GM19240 (cell line): ENCODE measurements at regions not wholly inside any gene's neighbourhood (a gene's known extent, or its start where the extent isn't known, plus 50 kb on each side); places are given as distances from the start of the nearest gene placed in this dataset.
"Not testable (repeated sequence)": the region's sequence is repeated elsewhere in the genome, so short reads cannot be mapped to it uniquely, and the experiment has no call there.

ENCODE experiments used
- DNase-seq: peaks from one replicate; pipeline ENCODE4 v3.0.0; 2011; ENCODE audit warnings: low spot score; ENCODE audit not compliant: insufficient read length

DNA sequence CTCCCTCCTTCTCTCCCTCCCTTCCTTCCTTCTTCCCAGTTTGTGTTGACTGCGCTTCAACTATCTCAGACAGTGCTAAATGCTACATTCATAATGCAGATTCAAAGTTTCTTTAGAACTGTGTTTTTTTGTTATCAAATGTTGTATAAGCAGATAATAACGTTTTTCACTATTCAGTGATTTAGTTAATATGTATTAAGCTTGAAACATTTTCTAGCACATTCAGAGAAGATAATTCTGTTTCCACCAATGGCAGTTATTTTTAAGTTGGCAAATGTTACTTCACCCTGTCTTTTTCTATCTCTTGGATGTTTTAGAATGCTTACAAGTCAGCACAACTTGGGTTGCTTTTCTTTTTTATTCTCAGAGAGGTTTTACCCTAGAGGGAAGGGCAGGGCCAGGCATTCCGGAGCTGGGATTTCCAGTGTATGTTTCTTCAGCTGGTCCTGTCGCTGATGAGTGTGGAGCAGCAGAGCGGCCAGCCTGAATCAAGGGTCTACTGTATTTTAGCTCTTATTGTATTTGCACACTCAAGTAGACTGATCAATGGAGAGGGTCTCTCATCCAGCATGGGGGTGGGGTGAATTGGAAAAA, 162.3 kb upstream of the ARHGAP20 start:
- DNase-seq = no peak

DNA sequence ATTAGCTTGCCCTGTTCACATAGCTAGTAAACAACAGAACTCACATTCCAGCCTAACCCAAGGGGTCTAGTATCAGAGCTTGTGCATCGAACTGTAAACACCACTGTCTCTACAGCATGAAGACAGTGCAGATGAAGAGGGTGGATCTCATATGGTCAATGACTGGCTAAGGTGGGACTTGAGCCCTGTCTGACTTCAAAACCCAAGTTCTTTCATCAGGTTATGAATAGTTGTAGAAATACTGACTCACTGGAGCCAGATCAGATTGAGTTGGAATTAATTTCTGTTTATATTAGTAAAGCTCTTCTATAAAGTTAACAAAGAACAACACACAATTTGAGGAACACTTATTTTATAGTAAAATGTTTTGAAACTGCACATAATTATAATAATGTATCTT, 161.7 kb upstream of the ARHGAP20 start:
- DNase-seq = no peak

DNA sequence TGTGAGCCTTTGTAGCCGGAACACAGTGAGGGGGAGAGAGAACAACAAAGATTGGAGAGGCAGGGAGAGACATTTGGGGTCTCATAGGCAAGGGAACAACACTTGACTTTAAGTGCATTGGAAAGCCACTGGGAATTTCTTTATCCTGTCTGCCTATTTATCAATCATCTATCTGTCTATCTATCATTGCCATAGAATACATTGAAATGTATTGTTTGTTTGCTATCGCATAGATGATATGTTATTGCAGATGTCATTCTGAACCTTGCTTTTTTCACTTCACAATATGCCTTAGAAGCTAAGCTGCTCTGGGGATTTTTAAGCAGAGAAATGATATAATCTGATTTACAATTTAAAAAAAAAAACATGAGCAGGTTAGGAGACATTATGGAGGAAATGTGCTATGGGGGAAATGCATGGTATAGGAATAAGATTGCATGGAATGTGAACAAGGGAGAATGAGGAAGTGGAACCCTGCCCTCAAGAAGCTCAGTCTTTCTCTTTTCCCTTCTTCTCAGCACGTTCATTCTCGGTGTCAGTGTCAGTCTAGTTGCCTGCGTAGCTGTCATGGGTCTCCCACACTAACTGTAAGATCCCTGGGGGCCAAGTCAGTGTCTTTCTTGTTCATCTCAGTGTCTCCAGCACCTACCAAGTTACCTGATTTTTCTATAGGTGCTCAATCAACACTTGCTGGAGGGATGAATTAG, 158.7 kb upstream of the ARHGAP20 start:
- DNase-seq = no peak

DNA sequence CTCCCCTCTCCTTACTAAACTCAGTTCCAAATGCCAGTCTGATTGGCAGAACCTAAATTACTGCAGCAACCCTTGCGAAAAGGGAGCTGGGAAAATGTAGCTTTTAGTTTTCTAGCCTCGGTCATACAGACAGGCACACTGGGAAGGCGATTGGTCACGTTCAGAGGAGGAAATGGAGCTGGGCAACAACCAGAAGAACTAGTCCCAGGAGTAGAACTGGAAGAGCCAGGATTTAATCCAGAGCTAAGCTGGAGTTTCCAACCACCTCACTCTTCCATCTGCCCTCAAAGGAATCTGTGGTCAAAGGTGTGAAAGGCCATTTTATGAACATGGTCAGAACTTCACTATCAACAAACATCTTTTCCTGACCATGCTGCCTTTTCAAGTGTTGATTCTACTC, 155.7 kb upstream of the ARHGAP20 start:
- no peak for DNase-seq

DNA sequence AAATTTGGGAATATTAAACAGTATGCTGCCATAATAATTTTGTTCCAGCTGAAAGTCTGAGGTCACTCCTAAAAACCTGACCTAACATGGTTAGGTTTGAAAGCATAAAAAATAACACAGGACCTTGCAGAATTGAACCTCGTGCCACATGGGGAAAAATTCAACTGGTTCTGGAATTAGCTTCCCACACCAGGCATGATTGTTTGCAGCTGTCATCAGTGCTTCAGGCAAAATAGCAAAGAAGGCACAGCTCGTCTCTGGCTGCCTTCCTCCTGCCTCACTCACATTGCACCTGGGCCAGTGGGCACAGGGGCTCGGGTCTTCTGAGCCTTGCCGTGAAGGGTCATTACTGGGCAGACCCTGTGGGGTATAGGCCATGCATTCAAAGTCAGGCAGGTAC, 153.8 kb upstream of the ARHGAP20 start:
- DNase-seq = no peak

DNA sequence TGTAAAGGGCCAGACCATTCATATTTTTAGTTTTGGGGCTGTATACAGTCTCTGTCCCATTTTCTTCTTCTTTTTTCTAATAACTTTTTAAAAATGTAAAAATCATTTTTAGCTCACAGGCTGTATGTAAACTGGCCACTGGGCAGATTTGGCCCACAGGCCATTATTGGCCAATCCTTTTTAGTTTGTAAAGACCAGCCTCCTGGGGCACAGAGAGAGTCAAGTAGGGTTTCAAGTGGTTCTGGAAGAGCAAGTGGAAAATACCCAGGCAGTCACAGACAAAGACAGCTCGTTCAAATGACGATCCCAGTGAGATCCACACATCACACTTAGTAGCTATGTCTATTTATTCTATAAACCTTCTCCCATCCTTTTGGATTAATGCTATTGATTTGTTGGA, 150.2 kb upstream of the ARHGAP20 start:
- no peak for DNase-seq

DNA sequence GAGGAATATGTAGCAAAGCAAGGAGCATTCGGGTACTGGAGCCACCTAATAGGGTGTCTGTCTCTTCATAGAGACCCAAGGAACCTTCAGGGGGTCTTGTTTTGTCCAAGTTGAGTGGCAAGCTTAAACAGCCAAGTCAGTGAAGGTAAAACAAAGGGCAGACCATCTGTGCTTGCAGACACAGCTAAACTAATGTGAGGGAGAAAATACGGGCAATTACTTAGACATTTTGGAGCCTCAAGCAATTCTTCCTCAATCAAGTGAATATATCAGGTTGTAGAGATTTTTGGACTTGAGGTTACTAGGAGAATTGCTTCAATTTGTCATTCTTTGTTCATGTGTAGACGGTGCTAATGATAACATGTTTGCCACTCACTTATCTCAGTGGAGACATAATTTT, 148.2 kb upstream of the ARHGAP20 start:
- no peak for DNase-seq

DNA sequence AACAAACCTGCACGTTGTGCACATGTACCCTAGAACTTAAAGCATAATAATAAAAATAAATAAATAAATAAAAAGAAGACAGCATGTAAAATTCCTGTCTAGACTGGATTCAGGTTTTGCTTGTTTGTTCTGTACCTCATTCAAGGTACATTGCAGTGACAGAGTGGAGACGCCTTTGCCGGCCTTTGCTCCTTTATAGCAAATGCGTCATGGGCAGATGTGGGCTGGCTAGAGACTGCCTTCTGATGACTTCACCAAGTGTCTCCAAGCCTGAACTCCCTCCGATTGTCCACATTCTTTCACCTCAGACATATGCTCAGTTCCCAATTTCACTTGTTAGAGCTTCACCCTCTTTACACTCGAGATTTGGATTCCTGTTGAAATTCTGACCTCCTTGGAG, 147.8 kb upstream of the ARHGAP20 start:
- DNase-seq = no peak

DNA sequence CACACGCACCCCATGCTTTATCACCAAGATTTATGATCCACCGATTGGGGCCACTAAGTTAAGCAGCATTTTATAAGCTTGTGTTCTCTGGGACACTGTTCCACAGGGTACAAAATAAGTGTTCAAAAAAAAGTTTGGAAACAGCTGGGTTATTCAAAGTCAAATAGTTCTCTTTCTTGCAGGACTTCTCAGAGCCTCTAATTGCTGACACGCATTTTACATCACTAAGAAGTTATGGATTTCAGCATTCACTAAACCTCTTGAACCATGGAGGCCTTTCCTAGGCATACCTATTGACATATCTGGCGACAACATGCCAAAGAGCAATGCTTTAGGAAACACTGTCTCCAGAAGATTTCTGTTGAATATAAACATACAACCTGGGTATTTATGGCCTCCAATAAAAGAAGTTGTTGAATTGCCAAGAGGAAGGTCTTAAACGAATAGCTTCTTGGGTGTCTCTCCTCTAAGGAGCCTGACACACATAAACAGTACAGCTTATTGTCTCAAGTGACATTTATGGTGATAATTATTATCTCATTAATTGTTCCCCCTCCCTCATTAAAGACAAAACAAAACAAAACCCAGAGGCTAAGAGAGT, 147.1 kb upstream of the ARHGAP20 start:
- no peak for DNase-seq

DNA sequence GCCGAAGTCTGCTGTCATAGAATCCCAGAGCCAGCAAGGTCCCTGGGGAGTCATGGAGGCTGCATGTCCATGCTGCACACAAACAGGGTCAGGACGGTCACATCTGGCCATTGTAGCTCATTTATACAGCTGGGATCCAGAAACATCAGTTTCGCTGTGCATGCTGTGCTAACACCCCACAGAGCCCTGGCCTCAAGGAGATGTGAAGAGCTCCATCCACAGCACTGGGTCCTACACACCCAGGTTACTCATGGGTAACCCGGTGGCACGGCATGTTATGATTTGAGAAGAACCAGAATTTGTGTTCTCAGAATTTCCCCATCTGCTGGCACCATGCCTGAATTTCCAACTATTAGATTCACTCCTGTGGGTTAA, 146.3 kb upstream of the ARHGAP20 start:
- DNase-seq = no peak

DNA sequence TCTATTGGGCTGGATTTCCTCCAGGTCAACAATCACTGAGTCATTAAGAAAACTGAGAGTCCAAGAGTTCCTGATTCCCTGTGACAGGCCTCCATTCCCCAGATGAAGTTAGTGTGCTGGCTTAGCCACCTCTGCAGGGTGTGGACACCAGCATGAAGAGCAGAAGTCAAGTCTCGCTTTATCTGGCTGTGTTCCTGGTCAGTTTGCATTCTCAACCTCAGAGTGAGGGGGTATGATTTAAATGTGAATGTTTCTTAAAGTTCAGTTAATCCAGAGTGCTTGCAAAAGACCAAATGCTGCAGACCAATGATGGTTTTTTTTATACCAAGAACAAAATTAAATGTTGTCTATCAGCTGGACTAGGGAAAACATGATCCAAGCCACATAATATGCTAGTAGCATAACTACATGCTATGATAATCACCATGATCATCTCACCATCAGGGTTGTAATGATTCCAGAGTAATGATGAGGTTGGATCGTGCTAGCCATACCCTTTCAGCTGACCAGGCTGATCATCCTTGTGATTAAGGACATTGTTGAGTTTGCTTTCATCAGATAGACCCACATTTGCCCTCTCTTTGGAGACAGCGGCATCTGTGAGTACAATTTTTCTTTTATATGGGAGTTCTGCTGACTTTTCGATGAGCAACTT, 145.8 kb upstream of the ARHGAP20 start:
- DNase-seq = no peak

DNA sequence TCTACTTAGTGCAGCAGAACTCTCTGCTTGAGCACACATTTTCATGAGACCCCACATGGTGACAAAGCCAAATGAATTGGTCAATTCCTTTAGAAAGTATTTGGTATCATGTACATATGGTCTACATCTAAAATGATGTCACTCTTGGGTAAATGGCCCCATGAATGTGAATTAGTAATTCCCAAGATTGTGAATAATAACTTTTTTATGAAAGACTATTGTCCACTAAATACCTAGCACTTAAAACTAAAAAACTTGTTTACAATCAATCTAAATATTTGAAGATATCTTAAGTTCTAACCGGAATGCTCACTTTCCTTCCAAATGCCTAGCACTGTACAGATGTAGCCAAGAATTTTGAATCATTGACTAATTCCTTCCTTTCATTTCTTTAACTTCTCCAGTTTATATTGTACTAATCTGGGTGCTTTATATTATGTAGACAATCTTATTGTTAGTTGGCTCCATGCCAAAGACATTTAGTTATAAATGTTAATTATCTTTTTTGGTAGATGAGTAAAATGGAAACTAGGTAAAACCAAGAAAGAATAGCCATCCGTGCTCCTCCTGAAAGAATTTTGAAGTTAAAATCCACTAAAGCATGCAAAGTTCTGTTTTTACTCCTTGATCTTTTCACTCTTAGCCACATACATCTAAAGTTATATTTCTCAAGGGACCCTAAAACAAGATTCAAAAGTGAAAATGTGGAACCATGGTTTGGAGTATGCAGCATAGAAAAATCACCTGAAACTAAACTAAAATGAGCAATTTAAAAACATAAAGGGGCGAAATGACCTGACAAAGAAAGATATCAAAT, 145.0 kb upstream of the ARHGAP20 start:
- DNase-seq = no peak

DNA sequence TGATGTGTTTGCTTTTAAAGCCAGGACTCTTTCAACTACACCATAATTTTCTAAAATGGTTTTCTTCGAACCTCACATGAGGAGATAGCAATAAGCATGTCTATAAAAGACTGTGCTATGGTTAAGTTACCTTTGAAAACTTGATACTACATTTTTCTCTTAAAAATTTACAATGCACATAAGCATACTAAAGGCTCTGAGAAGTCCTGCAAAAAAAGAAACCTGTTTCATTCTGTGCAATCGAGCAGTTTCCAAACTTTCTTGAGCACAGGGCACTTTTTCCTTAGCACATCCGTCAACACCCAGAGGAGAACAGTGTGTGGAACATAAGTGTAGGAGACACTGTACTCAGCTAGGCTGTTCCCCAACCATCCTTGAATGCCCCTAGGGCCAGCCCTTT, 144.1 kb upstream of the ARHGAP20 start:
- DNase-seq = no peak

DNA sequence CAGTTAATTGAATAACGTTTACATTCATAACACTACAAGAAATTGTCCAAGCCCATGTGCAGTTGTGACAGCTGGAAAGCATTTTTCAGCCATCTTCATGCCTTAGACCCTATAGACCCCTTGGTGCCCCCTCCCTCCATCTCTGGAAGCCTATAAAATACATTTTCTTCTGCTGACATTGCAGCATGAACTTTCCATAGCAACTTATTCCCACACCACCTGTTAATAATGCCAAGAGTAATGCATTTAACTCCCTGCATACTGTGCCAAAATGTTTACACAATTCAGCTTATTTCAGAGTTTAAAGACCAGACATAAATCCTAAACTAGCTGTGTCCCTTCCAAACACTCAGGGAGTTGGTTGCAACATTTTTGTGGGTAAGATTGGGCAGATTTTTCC, 143.0 kb upstream of the ARHGAP20 start:
- no peak for DNase-seq

DNA sequence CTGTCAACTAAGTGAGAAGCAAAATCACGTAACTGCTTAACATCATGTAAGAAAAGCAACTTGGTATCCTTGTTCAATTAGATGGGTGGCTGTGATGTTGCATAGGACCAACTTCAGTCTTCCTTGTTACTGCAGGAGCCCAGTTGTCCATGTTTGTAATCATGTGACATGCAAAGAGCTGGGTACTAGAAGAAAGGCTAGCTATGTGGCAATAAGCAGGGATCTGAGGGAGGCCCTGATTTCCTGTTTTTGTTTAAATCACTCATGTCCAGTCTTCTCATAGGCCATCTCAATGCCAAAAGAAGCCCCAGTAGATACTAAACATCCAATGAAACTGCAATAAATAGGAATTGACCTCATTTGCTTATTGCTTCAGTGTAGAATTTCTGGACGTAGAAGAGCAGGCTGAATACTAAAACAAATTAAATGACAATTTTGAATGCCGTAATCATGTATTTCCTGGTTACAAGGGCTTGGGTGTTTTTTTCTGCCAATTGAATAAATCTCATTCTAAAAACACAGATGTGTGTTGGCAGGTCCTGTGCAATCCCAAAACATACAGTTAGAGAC, 140.8 kb upstream of the ARHGAP20 start:
- DNase-seq = no peak

DNA sequence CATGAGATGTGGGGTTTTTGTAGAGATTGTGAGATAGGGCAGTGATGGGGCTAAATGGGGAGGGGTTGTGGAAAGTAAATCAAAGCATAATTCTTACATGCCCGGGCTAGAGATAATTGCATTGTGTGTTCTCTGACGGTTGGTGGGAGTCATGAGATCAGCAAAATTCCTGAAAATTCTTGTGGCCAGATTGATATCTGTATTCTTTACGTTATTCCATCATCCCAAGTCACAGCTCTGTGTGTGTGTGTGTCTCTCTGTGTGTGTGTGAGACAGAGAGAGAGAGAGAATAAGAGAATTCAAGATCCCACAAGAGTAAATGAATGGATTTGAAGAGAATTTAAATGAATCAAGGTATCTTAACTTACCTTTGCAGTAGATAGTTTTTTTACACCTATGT, 138.6 kb upstream of the ARHGAP20 start:
- no peak for DNase-seq

DNA sequence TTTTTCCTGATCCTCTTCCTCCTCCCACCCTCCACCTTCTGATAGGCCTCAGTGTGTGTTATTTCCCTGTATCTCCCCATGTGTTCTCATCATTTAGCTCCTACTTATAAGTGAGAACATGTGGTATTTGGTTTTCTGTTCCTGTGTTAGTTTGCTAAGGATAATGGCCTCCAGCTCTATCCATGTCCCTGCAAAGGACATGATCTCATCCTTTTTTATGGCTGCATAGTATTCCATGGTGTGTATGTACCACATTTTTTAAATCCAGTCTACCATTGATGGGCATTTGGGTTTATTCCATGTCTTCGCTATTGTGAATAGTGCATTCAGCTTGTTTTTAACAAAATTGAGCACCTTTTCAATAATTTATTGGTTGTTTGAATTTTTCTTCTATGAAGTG, 130.8 kb upstream of the ARHGAP20 start:
- DNase-seq = not testable (repeated sequence)

DNA sequence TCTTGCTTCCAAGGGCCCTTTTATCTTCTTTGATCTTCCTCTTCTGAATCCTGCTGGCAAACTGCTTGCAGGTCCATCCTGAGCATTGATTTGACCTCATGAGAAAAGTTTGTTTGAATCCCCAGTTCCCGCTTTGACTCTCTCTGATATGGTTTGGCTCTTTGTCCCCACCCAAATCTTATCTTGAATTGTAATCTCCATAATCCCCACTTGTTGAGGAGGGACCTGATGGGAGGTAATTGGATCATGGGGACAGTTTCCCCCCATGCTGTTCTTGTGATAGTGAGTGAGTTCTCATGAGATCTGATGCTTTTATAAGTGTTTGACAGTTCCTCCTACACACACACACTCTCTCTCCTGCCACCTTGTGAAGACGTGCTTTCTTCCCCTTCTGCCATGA, 126.6 kb upstream of the ARHGAP20 start:
- DNase-seq = no peak

DNA sequence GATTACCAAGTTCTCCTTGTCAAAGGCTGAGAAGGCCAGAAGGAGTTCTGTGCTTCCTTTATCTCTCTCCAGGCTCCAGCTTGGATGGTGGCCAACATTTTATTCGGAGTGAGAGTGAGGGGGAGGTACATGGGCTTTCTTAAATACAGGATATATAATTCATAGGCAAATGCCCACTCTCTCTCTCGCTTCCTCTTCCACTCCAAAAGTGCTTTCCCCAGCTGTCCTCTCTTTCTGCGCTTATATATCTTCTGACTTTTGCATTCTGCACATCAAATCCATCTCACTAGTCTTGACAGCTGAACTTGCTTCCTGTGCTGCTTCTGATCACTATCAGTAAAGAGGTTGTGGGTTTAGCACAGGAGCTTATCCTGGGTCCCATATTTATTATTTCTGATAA, 125.4 kb upstream of the ARHGAP20 start:
- DNase-seq = no peak

DNA sequence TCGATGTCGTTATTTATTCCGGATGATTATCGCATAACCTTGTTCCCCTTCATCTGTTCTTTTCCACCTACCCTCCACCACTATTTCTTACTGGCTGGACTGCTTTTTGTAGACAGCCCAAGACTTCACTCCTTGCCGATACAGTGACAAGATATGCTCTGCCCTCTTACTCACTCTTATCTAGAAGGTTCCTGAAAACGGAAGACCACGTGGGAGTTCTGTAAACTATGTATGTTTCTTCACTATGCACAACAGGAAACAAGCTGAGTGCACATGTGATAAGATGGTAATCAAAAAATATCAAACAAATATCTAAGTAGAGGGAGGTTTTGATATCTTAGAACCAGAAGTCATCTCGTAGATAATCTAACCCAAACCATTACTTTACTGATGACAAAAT, 122.9 kb upstream of the ARHGAP20 start:
- no peak for DNase-seq

DNA sequence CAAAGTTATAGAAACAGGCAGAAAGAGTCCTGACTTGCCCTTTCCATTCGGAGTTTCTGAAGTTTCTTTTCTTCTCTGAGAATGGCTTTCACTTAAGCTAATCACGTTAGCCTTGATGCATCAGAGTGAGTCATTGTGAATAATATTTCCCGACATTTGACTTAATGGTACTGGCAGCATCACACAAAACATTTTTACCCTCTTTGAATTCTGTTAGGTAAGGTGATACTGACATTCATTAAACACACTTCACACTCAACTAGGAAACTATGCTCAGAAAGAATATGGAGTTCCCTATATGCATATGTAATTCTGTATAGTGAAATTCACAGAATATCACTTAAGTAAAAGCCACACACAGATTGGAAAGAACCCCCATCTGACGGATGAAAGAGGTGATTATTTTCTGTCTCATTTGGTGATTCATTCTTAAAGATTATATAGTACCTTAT, 120.8 kb upstream of the ARHGAP20 start:
- no peak for DNase-seq
